Effector memory CD8-positive, alpha-beta T cell (primary cell): ENCODE measurements at regions not wholly inside any gene's neighbourhood (a gene's known extent, or its start where the extent isn't known, plus 50 kb on each side); places are given as distances from the start of the nearest gene placed in this dataset.
A peak's percentile ranks its signal among the peaks of the same experiment; 100 is the strongest.

Experiments used
- ATAC-seq: fragments of 150-1000 bp; cut with Tn5 transposase; replicated peaks from 2 replicates; pipeline ENCODE4 v1.10.0; 2021; ENCODE audit warnings: mild to moderate bottlenecking, moderate library complexity
- DNase-seq, 3 experiments: peaks; one replicate each; pipeline ENCODE4 v3.0.0; 2021
- H3K27ac Mint-ChIP-seq, 2 donors: one replicate each; pipeline ENCODE4 v1.8.0; 2022; ENCODE audit warnings: mild to moderate bottlenecking in 2 of 2, mixed read lengths in 2 of 2, moderate library complexity in 2 of 2
- H3K27me3 Mint-ChIP-seq, 2 donors: one replicate each; pipeline ENCODE4 v1.8.0; 2022; ENCODE audit warnings: mixed read lengths in 2 of 2
- H3K36me3 Mint-ChIP-seq: one replicate; pipeline ENCODE4 v1.8.0; 2022; ENCODE audit warnings: mild to moderate bottlenecking, moderate library complexity, mixed read lengths; ENCODE audit not compliant: insufficient read depth
- H3K4me1 Mint-ChIP-seq, 2 donors: one replicate each; pipeline ENCODE4 v1.8.0; 2022; ENCODE audit warnings: low read depth in 2 of 2, mixed read lengths in 2 of 2
- H3K4me3 Mint-ChIP-seq, 2 donors: one replicate each; pipeline ENCODE4 v1.8.0; 2022; ENCODE audit warnings: mild to moderate bottlenecking in 2 of 2, mixed read lengths in 2 of 2, moderate library complexity in 2 of 2
- H3K9me3 Mint-ChIP-seq, 2 donors: one replicate each; pipeline ENCODE4 v1.8.0; 2022; ENCODE audit warnings: mixed read lengths in 2 of 2

- ATAC-seq (no peak), DNase-seq (no peak)
- H3K4me3 Mint-ChIP-seq: no peak overlapping the region
- no peaks in the 10 kb centered on the region for H3K27me3 Mint-ChIP-seq
- no peak overlapping the region for H3K27ac Mint-ChIP-seq
- H3K9me3 Mint-ChIP-seq: peaks cover 0 to 2% of the 10 kb centered on the region in 2 donors
- no peaks in the 10 kb centered on the region for H3K36me3 Mint-ChIP-seq
- H3K4me1 Mint-ChIP-seq: no peaks in the 10 kb centered on the region
These were observed 249.1 kb upstream of the PPFIA2 start for GRCh38 chr12:82008251-82008650.

DNA sequence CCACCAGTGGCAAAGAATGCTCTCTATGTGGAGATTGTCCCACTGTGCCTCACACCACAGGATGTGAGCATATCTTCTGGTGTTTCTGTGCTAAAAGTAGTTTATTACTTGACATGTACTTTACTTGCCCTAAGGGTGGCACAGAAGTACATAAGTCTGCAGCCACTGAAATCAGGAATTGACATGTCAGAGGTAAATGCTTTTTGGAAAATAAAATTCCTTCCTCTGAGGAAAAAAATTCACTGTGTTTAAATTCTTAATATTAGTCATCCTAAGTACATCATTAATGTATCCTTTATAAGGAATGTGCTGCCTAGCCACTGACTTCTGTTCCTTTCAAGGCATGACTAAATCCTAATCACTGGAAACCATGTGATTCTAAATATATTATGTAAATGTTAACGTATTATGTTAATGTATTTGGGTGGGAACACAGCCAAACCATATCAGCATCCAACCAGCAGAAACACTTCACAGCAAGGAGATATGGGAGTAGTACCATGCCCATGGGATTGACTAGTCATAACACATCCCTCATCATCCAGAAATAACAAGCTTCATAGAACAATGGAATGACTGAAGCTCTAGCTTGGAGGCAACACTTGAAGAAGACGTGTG, 239.7 kb upstream of the PPFIA2 start:
- no peak for DNase-seq
- H3K27me3 Mint-ChIP-seq: no peaks in the 10 kb centered on the region
- peaks cover 7 to 8% of the 10 kb centered on the region in 2 donors for H3K9me3 Mint-ChIP-seq
- no peak for ATAC-seq
- H3K27ac Mint-ChIP-seq: no peak overlapping the region
- H3K36me3 Mint-ChIP-seq: no peaks in the 10 kb centered on the region
- H3K4me1 Mint-ChIP-seq: no peaks in the 10 kb centered on the region
- H3K4me3 Mint-ChIP-seq: no peak overlapping the region

DNA sequence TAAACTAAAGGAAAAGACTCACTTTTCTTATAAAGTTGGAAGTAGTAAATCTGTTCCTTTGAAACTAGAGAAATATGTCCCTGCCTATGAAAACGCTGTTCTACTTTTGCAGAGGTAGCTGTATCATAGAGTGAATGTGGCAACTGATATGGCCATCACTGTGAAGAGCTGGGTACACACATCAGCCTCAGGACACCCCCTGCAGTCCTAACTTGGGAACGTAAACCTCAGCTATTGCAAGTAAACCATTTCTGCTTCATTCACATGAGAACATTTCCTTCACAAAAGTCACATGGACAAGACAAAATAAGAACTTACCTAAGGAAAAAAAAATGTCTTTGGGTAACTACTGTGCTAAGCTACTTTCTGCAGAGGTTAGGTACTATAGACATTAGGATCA, 233.3 kb upstream of the PPFIA2 start:
- DNase-seq (peak; percentile 2 to 22 (median 4)), ATAC-seq (peak; percentile 78)
- H3K9me3 Mint-ChIP-seq: no peaks in the 10 kb centered on the region
- H3K27ac Mint-ChIP-seq: no peak overlapping the region
- no peaks in the 10 kb centered on the region for H3K27me3 Mint-ChIP-seq
- H3K4me1 Mint-ChIP-seq: peaks cover 0 to 2% of the 10 kb centered on the region in 2 donors
- no peaks in the 10 kb centered on the region for H3K36me3 Mint-ChIP-seq
- H3K4me3 Mint-ChIP-seq: no peak overlapping the region

- no peak overlapping the region for H3K27ac Mint-ChIP-seq
- H3K4me3 Mint-ChIP-seq: no peak overlapping the region
- H3K4me1 Mint-ChIP-seq: peaks cover 0 to 2% of the 10 kb centered on the region in 2 donors
- ATAC-seq: no peak
- H3K9me3 Mint-ChIP-seq: no peaks in the 10 kb centered on the region
- no peaks in the 10 kb centered on the region for H3K27me3 Mint-ChIP-seq
- no peaks in the 10 kb centered on the region for H3K36me3 Mint-ChIP-seq
- no peak for DNase-seq
These were observed 232.7 kb upstream of the PPFIA2 start for GRCh38 chr12:81991868-81992267.

DNA sequence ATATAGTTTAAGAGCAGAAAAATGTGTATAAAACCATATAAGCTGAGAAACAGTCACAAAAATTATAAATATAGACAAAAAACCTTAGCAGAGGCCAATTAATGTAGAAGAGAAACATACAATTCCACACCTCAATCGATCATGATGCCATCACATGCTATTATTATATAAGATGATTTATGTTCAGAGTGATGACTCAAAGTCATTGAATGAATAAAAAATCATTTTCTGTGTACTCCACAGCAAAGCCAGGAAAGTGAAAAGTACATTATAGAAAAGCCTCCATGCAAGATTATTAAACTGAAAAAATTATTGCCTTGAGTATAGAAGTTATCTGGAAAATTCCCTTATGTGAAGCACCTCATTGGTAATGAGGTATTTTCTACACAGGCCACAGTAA, 229.2 kb upstream of the PPFIA2 start:
- Mint-ChIP-seq H3K36me3 (no peaks in the 10 kb centered on the region), H3K4me3 (no peak overlapping the region)

GRCh38 chr12:81987371-81987770, 228.2 kb upstream of the PPFIA2 start:
- no peaks in the 10 kb centered on the region for H3K4me1 Mint-ChIP-seq
- H3K4me3 Mint-ChIP-seq: no peak overlapping the region
- DNase-seq (no peak), ATAC-seq (no peak)
- no peaks in the 10 kb centered on the region for H3K36me3 Mint-ChIP-seq
- peaks cover 0 to 5% of the 10 kb centered on the region in 2 donors for H3K9me3 Mint-ChIP-seq
- H3K27ac Mint-ChIP-seq: no peak overlapping the region
- no peaks in the 10 kb centered on the region for H3K27me3 Mint-ChIP-seq

More for the DNA sequence above, 229.2 kb upstream of the PPFIA2 start:
- ATAC-seq (no peak), DNase-seq (no peak)
- Mint-ChIP-seq H3K27me3 (no peaks in the 10 kb centered on the region), H3K9me3 (no peaks in the 10 kb centered on the region), H3K4me1 (peaks cover 0 to 2% of the 10 kb centered on the region in 2 donors), H3K27ac (no peak overlapping the region)

- Mint-ChIP-seq H3K9me3 (peaks cover 2 to 7% of the 10 kb centered on the region in 2 donors), H3K4me1 (no peaks in the 10 kb centered on the region), H3K27ac (no peak overlapping the region), H3K4me3 (no peak overlapping the region), H3K27me3 (no peaks in the 10 kb centered on the region), H3K36me3 (no peaks in the 10 kb centered on the region)
- ATAC-seq: no peak
- no peak for DNase-seq
These were observed 217.5 kb upstream of the PPFIA2 start for GRCh38 chr12:81976661-81977060.

GRCh38 chr12:81974762-81975161, 215.6 kb upstream of the PPFIA2 start:
- no peak for ATAC-seq
- no peak overlapping the region for H3K27ac Mint-ChIP-seq
- no peak overlapping the region for H3K4me3 Mint-ChIP-seq
- H3K4me1 Mint-ChIP-seq: no peaks in the 10 kb centered on the region
- H3K36me3 Mint-ChIP-seq: no peaks in the 10 kb centered on the region
- peaks cover 2 to 7% of the 10 kb centered on the region in 2 donors for H3K9me3 Mint-ChIP-seq
- H3K27me3 Mint-ChIP-seq: no peaks in the 10 kb centered on the region
- no peak for DNase-seq

DNA sequence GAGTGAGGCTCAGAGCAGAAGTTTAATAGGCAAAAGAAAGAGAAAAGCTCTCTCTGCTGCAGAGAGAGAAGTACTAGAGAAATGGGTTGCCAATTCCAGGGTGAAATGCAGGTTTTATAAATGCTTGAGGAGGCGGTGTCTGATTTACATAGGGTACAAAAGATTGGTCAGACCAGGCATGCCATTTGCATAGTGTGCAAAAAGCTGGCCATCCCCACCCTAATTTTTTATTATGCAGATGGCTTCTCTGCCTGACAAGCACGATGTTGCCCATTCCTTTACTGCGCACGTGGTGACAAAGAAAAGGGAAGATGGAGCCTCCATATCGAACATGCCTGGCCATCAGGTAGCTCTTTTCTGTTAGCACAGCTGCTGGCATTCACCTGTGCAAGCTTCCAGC, 209.3 kb upstream of the PPFIA2 start:
- Mint-ChIP-seq H3K36me3 (no peaks in the 10 kb centered on the region), H3K4me3 (no peak overlapping the region), H3K27ac (no peak overlapping the region)

DNA sequence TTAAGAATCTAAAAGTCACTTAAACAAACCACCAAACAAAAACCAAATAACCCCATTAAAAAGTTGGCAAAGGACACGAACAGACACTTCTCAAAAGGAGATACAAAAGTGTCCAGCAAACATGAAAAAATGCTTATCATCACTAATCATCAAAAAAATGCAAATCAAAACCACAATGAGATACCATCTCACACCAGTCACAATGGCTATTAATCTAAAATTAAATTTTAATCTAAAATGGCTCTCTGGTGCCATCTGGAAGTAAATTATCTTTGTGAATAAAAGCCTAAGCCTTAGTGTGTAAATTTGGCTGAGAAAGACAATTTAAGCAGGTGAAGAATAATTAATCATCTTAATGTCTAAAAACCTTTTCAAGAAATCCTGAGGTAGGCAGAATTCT, 204.5 kb upstream of the PPFIA2 start:
- Mint-ChIP-seq H3K27me3 (no peaks in the 10 kb centered on the region), H3K4me1 (no peaks in the 10 kb centered on the region), H3K36me3 (no peaks in the 10 kb centered on the region), H3K27ac (no peak overlapping the region), H3K4me3 (no peak overlapping the region), H3K9me3 (peaks cover 0 to 4% of the 10 kb centered on the region in 2 donors)
- no peak for DNase-seq
- no peak for ATAC-seq

More for the DNA sequence above, 209.3 kb upstream of the PPFIA2 start:
- H3K4me1 Mint-ChIP-seq: no peaks in the 10 kb centered on the region
- H3K27me3 Mint-ChIP-seq: no peaks in the 10 kb centered on the region
- H3K9me3 Mint-ChIP-seq: peaks cover 0 to 4% of the 10 kb centered on the region in 2 donors
- ATAC-seq (no peak), DNase-seq (no peak)

DNA sequence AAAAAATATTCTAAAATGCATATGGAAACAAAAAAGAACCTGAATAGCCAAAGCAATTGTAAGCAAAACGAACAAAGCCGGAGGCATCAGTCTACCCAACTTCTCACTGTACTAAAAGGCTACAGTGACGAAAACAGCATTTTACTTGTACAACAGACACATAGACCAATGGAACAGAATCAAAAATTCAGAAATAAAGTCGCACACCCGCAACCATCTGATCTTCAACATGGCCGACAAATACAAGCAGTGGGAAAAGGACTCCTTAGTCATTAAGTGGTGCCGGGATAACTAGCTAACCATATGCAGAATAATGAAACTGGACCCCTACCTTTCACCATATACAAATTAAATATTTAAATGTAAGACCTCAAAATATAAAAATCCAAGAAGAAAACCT, 203.9 kb upstream of the PPFIA2 start:
- no peaks in the 10 kb centered on the region for H3K27me3 Mint-ChIP-seq
- DNase-seq (no peak), ATAC-seq (no peak)
- H3K27ac Mint-ChIP-seq: no peak overlapping the region
- no peak overlapping the region for H3K4me3 Mint-ChIP-seq
- H3K4me1 Mint-ChIP-seq: no peaks in the 10 kb centered on the region
- peaks cover 0 to 2% of the 10 kb centered on the region in 2 donors for H3K9me3 Mint-ChIP-seq
- H3K36me3 Mint-ChIP-seq: no peaks in the 10 kb centered on the region

DNA sequence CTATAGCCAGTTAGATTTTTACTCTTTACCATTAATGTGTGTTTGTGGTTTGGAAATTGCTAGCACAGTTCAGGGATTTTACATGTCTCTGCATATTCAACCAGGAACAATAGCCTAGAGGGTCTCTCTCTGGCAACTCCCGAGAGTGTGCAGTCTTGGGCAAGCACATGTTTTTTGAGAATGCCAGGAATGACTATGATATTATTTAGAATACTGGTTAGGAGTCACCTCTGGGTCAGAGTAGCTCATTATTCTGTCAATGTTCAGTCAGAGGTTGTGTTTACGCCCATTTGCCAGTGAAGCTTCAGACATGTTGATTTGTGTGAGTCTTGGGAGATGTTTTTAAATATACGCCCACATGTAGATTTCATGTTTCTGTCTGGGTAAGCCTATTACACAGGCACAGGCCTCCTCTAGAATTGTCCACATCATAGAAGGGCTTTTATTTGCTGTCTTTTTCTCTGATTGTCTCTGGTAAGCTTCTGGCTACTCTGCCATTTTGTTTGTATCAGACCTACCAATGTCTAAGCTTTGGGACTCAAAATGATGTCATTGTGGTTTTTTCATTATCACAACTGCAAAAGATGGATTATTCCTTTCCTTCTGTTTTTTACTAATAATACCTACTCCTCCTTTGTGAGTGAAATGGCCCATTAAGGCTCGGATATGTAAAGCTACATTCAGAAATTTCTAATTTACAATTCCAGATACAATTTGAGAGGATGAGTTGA, 203.1 kb upstream of the PPFIA2 start:
- Mint-ChIP-seq H3K4me1 (no peaks in the 10 kb centered on the region), H3K27me3 (no peaks in the 10 kb centered on the region), H3K27ac (no peak overlapping the region), H3K9me3 (peaks cover 0 to 2% of the 10 kb centered on the region in 2 donors), H3K36me3 (no peaks in the 10 kb centered on the region), H3K4me3 (no peak overlapping the region)
- ATAC-seq: no peak
- no peak for DNase-seq

DNA sequence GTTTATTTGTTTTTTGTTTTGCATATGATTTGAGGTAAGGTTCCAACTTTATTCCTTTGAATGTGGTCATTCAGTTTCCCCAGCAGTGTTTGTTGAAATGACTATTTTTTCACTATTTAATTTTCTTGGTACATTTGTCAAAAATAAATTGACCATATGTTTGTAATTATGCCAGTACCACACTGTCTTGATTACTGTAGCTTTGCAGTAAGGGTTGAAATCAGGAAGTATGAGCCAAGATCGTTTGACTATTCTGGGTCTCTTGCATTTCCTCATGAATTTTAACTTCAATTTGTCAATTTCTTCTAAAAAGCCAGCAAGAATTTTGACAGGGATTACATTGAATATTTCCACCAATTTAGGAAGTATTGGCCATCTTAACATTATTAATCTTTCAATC, 199.3 kb upstream of the PPFIA2 start:
- H3K9me3 Mint-ChIP-seq: no peaks in the 10 kb centered on the region
- H3K4me1 Mint-ChIP-seq: no peaks in the 10 kb centered on the region
- no peaks in the 10 kb centered on the region for H3K27me3 Mint-ChIP-seq
- no peak overlapping the region for H3K27ac Mint-ChIP-seq
- H3K36me3 Mint-ChIP-seq: no peaks in the 10 kb centered on the region
- no peak overlapping the region for H3K4me3 Mint-ChIP-seq
- no peak for ATAC-seq
- DNase-seq: no peak

DNA sequence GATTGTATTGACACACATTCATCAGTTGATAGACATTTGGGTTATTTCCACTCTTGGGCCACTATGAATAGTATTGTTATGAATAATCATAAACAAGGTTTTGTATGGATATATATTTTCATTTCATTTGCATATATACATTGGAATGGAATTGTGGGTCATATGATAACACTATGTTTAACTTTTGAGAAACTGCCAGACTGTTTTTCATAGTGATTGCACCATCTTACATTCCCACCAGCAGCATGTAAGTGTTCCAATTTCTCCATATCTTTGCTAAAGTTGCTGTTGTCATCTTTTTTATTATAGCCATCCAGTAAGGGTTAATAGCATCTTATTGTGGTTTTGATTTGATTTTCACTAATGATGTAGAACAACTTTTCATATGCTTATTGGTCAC, 198.5 kb upstream of the PPFIA2 start:
- H3K36me3 Mint-ChIP-seq: no peaks in the 10 kb centered on the region
- no peak overlapping the region for H3K4me3 Mint-ChIP-seq
- no peaks in the 10 kb centered on the region for H3K27me3 Mint-ChIP-seq
- H3K27ac Mint-ChIP-seq: no peak overlapping the region
- no peaks in the 10 kb centered on the region for H3K9me3 Mint-ChIP-seq
- ATAC-seq: no peak
- DNase-seq: no peak
- H3K4me1 Mint-ChIP-seq: no peaks in the 10 kb centered on the region
